Ammon's horn (tissue), 1 donor: ENCODE measurements at regions not wholly inside any gene's neighbourhood (a gene's known extent, or its start where the extent isn't known, plus 50 kb on each side); places are given as distances from the start of the nearest gene placed in this dataset.
"Not testable (repeated sequence)": the region's sequence is repeated elsewhere in the genome, so short reads cannot be mapped to it uniquely, and the experiment has no call there.

Experiments used
- DNase-seq: peaks from one replicate; pipeline ENCODE4 v3.0.0-alpha.2; 2016; ENCODE audit warnings: low spot score

DNA sequence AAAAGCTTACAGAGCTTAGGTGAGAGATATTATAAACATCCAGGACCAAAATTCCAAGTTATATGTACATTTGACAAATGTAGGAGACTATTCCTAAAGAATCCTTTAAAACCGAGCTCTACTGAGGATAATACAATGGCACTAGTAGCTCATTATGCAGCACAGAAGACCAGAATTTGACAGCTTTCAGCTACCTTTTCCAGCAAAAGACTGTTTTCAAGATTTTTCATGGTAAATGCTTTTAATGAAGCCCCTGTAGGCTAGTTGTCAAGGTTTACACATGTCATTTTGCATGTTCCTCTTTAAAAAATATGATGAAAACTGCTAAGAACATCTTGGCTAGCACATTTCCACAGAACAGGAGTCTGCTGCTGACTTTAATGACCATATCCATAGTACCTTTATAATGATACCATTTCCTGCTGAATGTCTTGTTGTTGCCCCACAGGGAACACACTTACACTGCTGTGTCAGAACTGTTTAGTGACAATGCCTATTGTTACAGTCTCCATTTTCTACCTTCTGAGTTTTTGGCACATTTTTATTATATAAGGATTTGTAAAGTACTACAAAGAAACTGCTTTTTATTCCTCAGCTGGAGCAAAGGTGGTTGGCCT lies 1382.3 kb downstream of the RAPGEF2 start:
- DNase-seq = no peak

DNA sequence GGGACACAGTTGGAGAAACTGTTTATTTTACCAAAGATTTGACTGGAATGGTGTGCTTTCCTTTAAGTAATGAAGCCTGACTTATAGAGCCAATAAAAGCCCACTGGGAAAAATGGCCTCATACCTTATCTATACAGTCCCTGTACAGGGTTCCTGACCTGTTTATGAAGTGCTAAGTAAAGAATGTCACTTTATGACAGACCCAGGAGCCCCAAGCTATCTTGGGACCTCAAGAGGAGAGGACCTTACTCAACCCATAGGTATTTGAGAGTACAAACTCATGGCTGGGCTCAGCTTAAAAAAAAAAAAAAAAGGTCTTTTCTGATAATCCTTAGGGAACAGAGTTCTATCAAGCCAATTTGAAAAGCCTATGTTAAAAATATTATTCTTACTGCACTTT lies 1389.3 kb downstream of the RAPGEF2 start:
- no peak for DNase-seq

DNA sequence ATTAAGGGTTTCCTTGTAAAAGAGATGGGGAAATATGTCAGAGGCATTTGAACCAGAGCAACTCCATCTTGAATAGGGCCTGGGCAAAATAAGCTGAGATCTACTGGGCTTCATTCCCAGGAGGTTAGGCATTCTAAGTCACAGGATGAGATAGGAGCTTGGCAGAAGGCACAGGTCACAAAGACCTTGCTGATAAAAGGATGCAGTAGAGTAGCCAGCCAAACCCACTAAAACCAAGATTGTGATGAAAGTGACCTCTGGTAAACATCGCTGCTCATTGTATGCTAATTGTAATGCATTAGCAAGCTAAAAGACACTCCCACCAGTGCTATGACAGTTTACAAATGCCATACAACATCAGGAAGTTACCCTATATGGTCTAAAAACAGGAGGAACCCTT lies 1390.3 kb downstream of the RAPGEF2 start:
- no peak for DNase-seq

DNA sequence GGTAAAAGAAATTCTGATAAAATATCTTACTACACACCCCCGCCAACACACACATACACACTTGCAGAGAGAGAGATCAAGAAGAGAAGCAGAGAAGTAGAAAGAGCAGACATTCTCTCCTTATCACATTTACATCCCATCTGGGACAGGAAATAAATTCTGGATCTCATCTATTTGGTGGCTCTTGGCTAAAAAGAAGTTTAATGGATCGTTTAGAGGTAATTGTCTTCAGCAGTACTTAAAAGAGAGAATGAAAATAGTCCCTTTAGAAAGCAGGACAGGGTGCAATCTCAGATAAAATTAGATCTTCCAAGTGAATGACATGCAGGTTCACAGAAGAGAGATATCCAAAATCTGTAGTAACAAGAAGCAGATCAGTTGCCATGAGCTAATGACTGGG lies 1392.5 kb downstream of the RAPGEF2 start:
- DNase-seq = no peak

DNA sequence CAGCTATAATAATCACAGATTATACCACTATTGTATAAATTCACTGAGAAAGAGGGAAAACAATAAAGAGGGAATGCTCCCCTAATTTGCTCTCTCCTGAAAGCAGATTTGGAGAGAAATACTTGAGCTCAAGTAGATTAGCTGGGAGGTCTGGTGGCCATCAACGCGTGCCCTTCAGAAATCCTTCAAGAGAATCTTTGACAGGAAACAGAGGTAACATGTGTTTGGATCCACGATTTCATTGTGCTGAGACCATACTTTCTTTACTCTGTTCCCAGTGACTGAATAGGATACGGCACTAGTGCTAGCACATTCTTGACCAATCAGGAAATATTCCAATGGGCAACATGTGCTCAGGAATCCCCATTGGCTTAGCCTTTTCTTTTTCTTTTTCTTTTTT lies 1395.3 kb downstream of the RAPGEF2 start:
- DNase-seq = no peak

DNA sequence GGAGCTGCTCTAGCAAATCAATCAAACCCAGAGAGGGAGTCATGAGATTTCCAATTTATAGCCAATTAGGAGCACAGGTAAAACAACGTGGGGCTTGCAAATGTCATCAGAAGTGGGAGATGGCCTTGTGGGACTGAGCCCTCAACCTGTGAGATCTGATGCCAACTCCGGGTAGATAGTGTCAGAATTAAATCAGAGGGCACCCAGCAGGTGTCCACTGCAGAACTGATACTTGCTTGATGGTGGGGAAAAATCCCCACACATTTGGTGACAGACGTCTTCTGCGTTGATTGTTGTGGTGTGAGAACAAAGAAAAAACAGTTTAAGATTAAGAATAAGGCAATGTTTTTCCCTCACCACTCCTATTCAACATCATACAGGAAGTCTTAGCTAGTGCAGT lies 1402.8 kb downstream of the RAPGEF2 start:
- DNase-seq = no peak

DNA sequence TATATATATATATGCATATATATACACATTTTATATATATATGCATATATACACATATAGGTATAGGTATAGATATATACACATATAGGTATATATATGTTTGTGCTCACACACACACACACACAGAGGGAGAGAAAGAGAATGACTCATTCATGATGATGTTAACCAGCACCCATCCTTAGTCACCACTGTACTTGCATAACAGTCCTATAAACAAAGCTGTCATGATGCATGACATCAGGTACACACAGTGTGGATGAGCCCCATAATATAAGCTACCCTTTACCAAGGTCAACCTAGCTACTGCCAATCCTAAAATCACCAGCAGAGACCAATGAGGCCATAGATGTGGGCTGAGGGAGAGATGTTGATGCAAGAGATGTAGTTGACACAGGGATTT lies 1408.0 kb downstream of the RAPGEF2 start:
- DNase-seq = no peak

DNA sequence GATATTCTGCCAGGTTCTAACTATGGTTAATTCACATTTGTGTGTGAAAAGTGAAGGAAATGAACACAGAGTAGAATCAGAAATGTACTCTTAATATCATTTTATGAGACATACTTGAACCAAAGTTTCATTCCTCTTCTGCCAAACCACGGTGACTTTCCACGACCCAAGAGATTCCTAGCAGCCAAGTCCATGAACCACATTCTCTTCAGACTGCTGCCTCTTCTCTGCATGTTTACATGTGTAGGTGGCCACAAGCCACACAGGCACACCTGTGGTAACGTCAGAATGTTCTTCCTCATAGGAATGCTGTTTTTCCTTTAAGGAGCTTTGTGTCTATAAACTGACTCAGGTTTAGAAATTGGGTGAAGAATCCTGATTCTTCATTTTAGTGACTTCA lies 1411.2 kb downstream of the RAPGEF2 start:
- no peak for DNase-seq

DNA sequence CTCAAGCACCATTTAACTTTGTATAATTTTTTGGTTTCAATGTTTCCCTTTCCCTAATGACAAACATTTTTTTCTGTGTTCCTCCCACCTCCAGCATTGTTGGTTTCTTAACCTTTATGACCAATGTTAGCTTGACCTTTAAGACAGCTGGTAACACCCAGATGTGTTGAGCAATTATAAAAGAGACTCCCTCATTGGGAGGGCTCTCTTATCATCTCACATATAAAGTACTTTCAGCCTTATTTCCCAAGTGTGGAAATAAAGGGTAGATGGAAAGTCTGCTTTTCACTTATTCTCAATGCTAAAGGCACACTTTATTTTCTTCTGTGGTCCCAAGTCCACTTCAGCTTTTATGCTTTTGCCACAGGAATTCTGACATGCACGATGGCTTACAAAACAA lies 1420.4 kb downstream of the RAPGEF2 start:
- no peak for DNase-seq

DNA sequence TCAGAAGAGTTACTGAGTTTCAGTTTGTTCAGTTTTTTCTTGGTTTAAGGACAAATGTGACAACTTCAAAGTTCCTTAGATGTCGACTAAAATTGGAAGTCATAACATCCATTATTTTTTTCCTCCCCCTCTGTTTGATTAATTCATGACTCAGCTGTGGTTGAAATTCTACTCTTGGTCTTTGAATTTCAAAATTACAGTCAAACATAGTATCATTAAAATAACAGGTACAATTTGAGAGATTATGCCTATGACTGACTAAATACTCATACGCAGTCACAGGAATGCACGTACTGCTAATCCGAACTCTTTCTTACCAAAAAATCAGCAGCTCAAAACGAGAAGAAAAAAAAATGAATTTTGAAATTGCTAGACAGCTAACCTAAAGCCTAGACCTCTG lies 1434.8 kb downstream of the RAPGEF2 start:
- DNase-seq = no peak

DNA sequence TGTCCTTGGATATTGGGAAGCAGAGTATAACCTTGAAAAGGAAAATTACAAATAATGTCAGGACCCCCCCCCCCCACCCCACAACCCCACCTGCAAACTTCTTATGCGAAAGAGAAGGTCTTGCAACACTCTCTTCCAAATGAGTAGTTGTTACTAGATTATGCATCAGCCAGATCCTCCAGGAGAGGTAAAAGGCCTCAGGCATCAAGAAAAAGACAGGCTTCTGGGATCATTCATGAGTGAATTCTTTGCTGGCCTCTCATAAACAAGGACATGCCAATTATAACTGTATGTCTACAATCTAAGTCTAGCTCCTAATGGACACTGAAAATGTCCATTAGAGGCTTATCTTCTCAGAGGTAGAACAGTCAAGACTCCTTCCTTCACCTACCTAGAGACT lies 1443.3 kb downstream of the RAPGEF2 start:
- DNase-seq = no peak

DNA sequence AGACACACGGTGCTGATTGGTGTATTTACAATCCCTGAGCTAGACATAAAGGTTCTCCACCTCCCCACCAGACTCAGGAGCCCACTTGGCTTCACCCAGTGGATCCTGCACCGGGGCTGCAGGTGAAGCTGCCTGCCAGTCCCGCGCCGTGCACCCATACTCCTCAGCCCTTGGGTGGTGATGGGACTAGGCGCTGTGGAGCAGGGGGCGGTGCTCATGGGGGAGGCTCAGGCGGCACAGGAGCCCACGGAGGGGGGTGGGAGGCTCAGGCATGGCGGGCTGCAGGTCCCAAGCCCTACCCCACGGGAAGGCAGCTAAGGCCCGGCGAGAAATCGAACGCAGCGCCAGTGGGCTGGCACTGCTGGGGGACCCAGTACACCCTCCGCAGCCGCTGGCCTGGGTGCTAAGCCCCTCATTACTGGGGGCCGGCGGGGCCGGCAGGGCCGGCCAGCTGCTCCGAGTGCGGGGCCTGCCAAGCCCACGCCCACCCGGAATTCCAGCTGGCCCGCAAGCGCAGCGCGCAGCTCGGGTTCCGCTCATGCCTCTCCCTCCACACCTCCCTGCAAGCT lies 1447.2 kb downstream of the RAPGEF2 start:
- not testable (repeated sequence) for DNase-seq

DNA sequence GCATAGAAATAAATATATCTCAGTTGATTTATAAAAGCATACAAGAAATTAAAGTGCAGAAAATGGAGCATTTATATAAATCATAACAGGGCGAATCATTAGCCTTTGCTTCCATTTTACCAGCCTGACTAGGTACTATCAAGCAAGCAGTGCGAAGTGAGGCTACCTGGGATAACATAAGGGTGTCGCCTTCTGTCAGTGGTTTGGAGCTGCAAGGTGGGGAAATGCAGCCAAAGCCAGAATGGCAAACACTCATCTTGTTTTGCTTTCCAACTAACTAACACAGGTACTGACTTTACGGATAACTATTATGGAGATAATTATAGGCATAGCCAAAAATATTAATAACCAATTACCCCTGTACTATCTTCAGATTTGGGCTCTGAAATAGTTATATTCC lies 1459.8 kb downstream of the RAPGEF2 start:
- no peak for DNase-seq

DNA sequence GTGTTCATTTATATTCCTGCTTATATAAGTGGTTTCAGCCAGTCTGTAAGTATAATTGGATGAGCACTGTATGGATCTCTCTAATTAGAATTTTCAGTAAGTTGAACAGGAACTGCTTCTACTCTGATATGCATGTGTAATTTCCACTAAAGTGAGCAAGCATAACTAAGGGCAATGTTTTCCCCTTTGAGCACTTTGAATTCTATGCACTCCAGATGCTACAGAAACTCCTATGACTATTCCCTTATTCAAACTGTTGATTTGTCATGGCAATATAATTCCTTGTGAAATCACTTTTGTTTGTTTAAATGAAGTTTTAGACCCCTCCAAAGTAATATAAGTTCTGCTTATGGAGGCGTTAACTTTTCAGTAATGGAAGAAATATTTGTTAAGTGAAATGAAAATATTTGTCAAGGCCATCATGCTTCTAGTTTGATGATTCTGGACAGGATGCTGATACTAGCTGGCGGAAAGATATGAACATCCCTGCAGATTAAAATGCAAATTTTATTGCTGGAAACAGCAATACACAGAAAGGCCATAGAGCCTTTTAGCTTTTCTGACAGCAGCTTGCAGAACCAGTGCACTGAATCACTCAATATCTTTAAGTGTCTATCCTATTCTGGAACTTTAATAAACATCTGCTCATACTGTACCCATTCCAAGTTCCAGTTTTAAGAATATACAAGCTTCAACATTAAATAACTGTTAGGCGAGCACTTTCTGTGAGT lies 1460.8 kb downstream of the RAPGEF2 start:
- no peak for DNase-seq

DNA sequence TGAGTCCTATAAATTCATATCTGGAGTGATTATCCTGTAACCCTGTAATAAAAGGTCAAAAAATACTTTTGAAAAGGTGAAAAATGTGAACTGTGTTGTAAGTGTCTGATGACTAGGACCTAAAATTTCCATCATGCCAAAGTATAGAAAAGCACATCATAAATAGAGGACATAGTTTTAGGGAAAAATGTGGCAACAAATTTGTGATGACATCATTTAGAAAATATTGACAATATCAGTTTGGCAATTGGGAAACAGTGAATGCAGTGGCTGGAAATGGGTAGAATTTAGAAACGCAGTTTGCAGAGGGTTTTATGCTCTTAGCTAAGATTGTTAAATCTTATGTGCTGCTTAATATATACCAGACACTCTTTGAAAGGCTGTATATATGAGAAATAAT lies 1464.8 kb downstream of the RAPGEF2 start:
- DNase-seq = no peak

DNA sequence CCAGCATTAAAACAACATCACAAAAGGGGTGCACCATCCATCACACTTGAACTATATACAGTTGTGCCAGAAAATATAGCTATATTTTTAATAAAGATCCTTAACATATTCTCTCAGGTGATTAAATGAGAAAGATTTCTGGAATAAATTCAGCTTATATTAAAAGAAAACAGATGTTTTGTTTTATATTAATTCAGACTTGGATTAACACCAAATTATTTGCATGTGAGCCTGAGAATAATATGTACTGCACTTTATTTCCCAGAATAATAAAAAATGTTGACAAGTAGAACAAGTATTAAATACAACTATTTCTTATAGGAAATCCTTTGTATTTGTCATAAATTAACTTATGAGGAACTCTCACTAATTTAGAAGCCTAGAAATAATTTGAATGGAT lies 1467.4 kb downstream of the RAPGEF2 start:
- no peak for DNase-seq

DNA sequence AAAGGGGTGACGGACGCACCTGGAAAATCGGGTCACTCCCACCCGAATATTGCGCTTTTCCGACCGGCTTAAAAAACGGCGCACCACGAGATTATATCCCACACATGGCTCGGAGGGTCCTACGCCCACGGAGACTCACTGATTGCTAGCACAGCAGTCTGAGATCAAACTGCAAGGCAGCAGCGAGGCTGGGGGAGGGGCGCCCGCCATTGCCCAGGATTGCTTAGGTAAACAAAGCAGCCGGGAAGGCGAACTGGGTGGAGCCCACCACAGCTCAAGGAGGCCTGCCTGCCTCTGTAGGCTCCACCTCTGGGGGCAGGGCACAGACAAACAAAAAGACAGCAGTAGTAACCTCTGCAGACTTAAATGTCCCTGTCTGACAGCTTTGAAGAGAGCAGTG lies 1471.4 kb downstream of the RAPGEF2 start:
- not testable (repeated sequence) for DNase-seq

DNA sequence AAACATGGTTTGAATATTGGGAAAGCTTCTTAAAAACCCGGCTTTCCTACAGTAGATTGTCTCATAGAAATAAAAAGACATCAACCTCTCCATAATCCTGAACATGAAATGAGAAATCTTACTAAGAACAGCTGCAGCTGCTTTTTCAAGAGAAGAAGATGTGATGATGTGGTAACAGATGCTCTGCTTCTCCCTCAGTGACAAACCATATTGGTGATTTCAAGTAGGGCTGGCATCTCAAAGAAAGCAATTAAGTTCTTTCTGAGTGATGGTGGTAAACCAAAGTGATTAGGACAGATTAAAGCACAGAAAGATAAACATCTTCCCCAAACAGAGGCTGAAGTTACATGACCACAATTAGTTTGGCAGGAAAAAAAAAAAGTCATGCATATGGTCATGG lies 1477.7 kb downstream of the RAPGEF2 start:
- DNase-seq = no peak

DNA sequence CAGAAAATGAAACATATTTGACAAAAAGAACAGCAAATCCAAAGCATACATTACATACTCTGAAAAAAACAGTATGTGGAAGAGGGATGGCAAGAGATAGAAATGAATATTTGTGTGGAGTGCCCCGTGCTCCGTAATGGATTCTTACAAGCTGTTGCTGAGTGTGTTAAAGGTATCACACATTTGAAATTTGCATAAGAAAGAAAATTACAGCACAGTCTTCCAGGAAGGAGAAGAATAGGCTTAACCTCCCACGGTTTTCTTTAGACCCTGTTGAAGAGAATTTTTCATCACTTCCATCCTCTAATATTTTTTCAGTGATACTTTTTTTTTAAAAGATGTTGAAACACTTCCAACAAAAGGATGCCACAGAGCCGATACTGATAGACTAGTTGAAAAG lies 1489.4 kb downstream of the RAPGEF2 start:
- no peak for DNase-seq

DNA sequence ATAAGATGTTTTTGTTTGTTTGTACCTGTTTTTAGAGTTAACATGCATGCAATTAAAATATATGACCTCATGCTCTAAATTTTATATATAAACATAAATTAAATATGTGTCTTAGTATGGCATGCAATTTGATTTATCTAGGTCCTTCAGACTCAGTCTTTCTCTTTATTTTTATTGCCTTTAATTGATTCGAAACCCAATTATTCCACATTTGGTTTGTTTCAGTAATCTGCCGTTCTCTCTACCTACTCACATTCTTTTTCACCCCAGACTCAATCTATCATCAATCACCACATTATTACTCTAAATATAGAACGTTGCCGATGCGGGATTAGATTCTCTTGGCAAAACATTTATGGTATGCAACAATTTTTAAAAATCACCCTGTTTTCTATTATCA lies 1492.8 kb downstream of the RAPGEF2 start:
- no peak for DNase-seq

DNA sequence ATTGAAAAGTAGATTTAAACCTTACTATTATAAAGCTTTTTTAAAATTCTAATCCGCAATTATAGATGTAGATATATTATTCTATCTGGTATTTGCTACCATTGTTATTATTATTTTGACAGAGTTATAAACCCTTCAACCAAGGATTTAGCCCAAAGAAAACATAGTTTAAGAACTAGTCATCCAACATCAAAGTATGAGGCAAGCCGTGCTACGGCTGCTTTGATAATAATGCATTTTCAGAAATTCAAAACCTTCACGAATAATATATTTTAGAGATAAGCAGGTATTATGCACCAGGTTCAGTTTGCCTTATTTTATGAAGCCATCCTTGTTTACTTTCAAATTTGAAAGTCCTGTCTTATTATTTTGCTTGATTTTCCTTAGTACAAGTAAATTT lies 1501.7 kb downstream of the RAPGEF2 start:
- no peak for DNase-seq

DNA sequence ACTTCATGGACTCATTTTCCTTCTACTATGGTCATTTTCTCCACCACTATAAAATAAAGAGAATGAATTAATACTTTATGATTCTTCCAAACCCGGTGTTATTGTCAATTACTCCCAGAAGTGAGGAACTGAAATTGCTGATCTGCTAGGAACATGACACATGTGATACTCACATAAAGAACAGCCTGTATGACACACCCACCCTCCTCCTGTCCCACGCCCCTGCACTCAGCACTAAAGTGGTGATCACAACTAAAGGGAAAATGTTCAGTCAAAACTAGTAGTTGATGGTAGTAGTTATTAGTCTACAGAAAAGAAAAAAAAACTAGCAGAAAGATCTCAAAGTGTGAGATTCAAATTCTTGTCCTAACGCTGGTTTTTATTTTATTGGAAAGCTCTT lies 1508.3 kb downstream of the RAPGEF2 start:
- peak; percentile 53 for DNase-seq

DNA sequence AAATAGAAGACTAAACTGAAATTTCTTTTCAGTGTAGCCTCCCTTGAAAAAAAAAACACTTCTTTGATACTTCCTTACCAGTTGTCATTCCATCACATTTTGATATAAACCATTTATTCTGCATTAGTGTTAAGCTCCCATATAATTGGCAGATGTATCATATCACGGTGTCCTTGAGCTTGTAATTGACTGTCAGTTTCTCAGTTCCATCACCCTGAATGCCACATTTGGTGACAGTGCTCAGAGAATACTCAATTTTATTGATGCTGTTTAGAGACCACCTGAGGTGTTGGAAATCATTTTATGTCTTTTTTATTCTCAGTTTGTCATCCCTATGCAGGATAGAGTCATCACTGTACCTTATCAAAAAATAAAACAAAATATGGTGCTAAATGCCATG lies 1528.2 kb downstream of the RAPGEF2 start:
- no peak for DNase-seq

DNA sequence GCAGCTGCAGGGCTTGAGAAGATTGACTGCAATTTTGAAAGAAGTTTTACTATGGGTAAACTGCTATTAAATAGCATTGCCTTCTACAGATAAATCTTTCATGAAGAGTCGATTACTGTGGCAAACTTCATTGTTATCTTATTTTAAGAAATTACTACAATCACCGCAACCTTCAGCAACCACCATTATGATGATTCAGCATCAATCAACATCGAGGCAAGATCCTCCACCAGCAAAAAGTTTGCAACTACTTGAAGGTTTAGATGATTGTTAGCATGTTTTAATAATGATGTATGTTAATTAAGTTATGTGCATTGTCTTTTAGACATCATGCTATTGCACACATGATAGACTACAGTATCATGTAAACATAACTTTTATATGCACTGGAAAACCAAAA lies 1511.0 kb downstream of the FSTL5 start:
- DNase-seq = no peak
